ENCODE measurements at regions not wholly inside any gene's neighbourhood (a gene's known extent, or its start where the extent isn't known, plus 50 kb on each side); places are given as distances from the start of the nearest gene placed in this dataset.
"Not testable (repeated sequence)": the region's sequence is repeated elsewhere in the genome, so short reads cannot be mapped to it uniquely, and the experiment has no call there.

DNA sequence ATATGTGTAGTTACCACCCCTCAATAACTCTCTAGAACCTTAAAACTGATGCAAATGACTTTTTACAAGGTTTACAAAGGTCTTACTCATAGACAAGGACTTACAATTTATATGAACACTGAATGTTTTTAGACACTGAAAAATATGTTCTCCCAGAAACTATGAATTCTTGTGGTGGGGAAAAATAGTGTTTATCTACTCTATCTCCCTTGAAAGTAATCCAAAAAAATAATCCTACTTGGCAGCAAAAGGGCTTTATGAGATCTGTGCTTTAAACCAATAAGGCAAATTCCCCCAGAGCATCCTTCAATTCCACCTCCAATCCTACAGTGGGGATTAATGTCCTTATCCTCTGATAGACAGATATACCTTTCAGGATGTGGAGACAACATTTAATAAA lies 1984.1 kb upstream of the RAG2 start:
- no peak for DNase-seq (ENCODE audit: low read depth in 2 of 2)

GRCh38 chr11:38577769-38578168 lies 1979.7 kb upstream of the RAG2 start:
- DNase-seq (ENCODE audit: low read depth in 2 of 2): no peak

GRCh38 chr11:38562562-38562961 lies 1964.5 kb upstream of the RAG2 start:
- DNase-seq (ENCODE audit: low read depth in 2 of 2): no peak

GRCh38 chr11:38553148-38553547 lies 1955.1 kb upstream of the RAG2 start:
- DNase-seq (ENCODE audit: low read depth in 2 of 2): no peak

- no peak for DNase-seq (ENCODE audit: low read depth in 2 of 2)
Measured at GRCh38 chr11:38547462-38547861, 1949.4 kb upstream of the RAG2 start.

GRCh38 chr11:38543986-38544385 lies 1946.0 kb upstream of the RAG2 start:
- no peak for DNase-seq (ENCODE audit: low read depth in 2 of 2)

GRCh38 chr11:38543311-38543710 lies 1945.3 kb upstream of the RAG2 start:
- no peak for DNase-seq (ENCODE audit: low read depth in 2 of 2)

DNA sequence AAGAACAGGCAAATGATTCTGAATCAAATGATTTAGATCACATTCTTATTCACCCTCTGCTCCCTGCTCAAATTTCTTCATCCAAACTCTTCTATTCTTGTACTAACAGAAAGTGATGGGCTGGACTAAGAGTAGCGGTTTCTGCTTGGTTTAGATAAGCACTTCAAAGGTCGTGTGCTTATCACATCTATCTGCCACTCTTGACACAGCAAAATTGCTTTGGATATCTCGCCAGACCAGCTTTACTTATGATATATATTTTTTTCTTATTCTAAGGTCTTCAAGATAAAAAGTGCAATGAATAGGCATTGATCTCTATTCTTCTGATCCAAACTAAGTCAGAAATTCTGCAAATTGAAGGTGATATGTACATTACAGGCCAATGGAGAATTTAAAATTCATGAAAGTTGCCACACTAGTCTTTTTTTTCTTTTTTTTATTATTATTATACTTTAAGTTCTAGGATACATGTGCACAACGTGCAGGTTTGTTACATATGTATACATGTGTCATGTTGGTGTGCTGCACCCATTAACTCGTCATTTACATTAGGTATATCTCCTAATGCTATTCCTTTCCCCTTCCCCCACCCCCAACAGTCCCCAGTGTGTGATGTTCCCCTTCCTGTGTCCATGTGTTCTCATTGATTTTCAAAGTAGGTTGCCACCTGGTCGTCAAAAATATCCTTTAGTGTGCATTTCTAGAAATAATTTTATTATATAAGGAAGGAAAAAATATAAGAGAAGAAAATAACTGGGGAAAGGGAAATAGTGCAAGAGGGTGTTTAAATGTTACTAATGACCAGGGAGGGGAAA lies 1941.0 kb upstream of the RAG2 start:
- DNase-seq (ENCODE audit: low read depth in 2 of 2): no peak

- DNase-seq (ENCODE audit: low read depth in 2 of 2): no peak
Measured at GRCh38 chr11:38530226-38530625, 1932.2 kb upstream of the RAG2 start.

DNA sequence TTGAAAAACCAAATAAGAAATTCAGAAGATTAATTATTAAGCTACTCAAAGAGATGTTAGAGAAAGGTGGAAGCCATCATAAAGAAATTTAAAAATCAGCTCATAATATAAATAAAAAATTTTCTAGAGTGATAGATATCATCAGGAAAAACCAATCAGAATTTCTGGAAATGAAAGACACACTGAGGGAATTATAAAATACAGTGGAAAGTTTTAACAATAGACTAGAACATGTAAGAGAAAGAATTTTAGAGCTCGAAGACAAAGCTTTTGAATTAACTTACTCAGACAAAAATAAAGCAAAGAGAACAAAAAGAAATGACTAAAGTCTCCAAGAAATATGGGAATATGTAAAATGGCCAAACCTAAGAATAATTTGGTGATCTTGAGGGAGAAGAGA lies 1926.9 kb upstream of the RAG2 start:
- no peak for DNase-seq (ENCODE audit: low read depth in 2 of 2)

DNA sequence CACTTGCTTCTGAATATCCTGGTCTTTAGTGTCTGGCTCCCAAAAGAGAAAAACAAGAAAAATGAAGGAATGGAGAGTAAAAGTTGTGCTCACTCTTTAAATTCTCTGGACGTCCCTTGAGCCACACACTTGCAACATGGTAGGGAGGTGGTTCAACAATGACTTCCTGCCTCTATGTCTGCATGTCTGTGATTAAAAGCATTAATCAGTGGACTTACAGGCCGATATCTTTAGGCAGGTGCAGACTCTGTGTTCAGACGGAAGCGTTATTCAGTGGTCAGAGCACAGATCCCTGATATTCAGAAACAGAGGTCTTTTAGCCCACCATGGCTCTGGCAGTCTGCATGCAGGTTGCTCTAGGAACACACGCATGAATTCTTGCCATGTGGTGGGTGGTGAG lies 1920.0 kb upstream of the RAG2 start:
- DNase-seq (ENCODE audit: low read depth in 2 of 2): no peak

DNA sequence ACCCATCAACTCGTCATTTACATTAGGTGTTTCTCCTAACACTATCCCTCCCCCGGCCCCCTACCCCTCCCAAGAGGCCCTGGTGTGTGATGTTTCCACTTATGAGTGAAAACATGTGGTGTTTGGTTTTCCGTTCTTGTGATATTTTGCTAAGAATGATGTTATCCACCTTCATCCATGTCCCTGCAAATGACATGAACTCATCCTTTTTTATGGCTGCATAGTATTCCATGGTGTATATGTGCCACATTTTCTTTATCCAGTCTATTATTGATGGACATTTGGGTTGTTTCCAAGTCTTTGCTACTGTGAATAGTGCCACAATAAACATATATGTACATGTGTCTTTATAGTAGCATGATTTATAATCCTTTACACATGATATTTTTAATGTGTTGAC lies 1914.8 kb upstream of the RAG2 start:
- not testable (repeated sequence) for DNase-seq (ENCODE audit: low read depth in 2 of 2)

DNA sequence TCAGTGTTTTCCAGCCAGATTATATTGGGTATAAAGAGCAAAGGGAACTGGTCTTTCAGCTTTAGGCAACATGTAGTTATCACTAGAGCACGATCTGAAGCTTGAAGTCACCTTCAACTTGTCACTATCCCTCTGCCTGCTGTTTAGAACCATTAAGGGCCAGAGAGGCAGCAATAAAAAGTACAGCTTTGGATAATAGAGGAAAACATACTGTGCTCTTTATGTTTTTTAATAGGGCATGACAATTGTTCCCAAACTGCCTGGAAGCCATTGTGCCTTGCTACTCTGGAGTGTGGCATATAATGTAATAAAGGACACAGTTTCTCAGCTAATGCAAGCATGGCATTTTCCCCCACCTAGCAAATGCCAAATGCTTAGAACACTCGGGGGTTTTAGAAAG lies 1912.0 kb upstream of the RAG2 start:
- no peak for DNase-seq (ENCODE audit: low read depth in 2 of 2)

DNA sequence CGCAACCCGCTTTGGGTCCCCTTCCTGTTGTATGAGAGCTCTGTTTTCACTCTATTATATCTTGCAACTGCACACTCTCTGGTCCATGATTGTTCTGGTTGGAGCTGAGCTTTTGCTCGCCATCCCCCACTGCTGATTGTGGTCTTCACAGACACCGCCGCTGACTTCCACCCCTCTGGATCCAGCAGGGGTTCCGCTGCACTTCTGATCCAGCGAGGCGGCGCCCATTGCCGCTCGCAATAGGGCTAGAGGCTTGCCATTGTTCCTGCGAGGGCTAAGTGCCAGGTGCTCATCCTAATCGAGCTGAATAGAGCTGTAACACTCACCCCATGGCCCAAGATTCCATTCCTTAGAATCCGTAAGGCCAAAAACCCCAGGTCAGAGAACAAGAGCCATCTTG lies 1905.8 kb upstream of the RAG2 start:
- no peak for DNase-seq (ENCODE audit: low read depth in 2 of 2)

DNA sequence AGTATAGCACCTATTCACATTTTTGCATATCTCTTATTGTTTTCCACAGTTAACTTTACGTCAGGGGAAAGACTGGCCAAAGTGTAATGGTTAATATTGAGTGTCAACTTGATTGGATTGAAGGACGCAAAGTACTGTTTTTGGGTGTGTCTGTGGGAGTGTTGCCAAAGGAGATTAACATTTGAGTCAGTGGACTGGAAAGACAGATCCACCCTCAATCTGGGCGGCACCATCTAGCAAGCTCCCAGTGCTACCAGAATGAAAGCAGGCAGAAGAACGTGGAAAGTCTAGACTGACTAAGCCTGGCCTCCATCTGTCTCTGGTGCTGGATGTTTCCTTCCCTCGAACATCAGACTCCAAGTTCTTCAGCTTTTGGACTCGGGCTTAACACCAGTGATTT lies 1900.7 kb upstream of the RAG2 start:
- no peak for DNase-seq (ENCODE audit: low read depth in 2 of 2)

- no peak for DNase-seq (ENCODE audit: low read depth in 2 of 2)
Measured at GRCh38 chr11:38491986-38492385, 1894.0 kb upstream of the RAG2 start.

DNA sequence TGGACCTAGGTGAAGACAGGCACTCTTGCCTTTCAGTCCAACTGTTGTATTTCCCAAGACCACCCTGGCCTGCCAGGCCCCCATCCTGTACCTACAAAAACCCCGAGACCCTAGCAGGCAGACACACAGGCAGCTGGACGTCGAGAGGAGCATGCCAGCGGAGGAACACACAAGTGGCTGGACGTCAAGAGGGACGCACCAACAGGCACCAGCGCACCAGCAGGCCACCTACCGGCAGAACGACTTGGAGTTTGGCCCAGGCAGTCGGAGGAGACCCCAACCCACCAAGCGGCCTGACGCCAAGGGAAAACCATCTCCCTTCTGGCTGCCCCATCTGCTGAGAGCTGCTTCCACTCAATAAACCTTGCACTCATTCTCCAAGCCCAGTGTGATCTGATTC lies 1883.4 kb upstream of the RAG2 start:
- DNase-seq (ENCODE audit: low read depth in 2 of 2): no peak

DNA sequence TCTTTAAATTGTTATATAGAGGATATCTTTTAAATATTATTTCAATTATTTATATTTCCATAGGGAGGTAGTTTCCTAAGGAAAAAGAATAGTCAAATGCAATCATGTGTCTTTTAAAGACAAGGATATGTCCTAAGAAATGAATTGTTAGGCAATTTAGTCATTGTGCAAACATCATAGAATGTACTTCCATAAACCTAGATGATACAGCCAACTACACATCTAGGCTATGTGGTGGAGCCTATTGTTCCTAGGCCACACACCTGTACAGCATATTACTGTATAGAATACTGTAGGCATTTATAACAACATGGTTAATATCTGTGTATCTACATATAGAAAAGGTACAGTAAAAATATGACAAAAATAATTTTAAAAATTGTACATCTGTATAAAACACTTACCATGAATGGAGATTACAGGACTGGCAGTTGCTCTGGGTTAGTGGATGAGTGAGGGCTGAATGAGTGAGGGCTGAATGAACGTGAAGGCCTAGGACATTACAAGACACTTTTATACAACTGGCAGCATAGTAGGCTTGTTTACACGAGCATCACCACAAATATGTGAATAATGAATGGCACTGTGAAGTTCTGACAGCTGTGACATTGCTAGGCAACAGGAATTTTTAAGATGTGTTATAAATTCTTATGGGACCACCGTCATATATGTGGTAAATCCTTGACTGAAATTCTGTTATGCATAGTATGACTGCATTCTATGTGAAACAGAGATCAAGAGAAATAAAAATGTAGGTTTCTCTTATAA lies 1879.0 kb upstream of the RAG2 start:
- DNase-seq (ENCODE audit: low read depth in 2 of 2): no peak

DNA sequence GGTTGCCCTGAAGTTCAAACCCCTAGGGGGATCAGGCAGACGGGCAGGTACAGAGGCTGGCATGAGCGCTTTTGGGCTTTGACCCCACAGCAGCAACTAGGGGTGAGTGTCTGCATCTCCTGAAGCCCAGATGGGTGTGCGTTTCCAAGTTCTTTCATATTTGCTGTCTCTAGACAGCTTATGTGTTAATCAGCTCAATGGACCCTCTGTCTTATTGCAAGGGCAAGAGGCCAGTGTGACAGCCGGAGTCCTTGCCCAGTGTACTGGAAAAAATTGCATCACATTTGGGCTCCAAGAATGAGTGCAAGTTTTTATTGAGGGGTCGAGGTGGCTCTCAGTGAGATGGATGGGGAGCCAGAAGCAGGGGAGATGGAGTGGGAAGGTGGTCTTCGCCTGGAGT lies 1863.7 kb upstream of the RAG2 start:
- DNase-seq (ENCODE audit: low read depth in 2 of 2): no peak

DNA sequence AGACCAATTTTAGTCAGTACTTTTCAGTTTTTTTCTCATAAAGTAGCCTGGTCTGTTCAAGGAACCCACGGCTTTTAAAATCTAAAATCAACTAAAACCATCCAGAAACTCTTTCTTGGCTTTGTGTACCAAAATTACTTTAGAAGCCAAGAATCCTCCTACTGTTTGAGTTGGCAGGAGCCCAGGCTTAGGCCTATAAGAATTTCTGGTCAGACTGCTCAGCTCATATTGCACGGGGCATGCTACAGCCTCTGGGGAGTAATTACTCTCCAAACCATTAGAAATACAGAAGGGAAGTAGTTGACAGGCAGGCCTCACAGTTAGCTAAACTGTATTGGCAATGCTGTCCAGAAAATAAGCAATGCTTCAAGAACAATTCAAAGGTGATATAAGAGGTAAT lies 1862.9 kb upstream of the RAG2 start:
- no peak for DNase-seq (ENCODE audit: low read depth in 2 of 2)

DNA sequence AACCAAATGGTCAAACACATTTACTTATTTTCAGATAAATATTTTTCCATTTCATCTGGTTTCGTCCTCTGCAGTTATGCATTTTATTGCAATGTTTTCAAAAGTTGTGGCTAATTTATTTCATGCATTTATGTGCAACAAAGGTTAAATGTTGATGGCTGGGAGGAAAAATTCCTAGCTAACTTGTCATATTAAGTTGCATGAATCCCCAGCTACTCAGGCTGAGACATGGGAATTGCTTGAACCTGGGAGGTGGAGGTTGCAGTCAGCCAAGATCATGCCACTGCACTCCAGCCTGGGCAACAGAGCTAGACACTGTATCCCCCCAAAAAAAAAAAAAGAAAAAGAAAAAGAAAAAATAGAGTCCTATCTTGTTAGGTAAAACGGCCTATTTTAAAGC lies 1862.4 kb upstream of the RAG2 start:
- no peak for DNase-seq (ENCODE audit: low read depth in 2 of 2)

- no peak for DNase-seq (ENCODE audit: low read depth in 2 of 2)
Measured at GRCh38 chr11:38456371-38456770, 1858.3 kb upstream of the RAG2 start.

DNA sequence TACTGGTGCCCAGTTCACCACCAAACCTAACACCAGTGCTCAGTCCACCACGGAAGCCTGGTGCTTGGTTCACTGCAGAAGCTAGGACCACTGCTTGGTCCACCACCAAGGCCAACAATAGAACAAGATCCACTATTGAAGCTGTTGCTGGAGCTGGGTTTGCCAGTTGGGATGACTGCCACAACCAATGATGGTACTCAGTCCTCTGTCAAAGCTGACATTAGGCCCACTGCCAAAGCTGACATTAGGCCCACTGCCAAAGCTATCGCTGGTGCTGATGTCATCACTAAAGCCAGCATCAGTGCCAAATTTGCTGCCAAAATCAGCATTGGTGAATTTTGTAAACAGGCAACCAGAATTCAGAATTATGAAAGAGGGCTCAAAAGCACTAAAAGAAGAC lies 1850.2 kb upstream of the RAG2 start:
- no peak for DNase-seq (ENCODE audit: low read depth in 2 of 2)

Measured in dermis microvascular lymphatic vessel endothelial cell (primary cell).